Thoracic aorta (tissue), 2 donors: ENCODE measurements at regions not wholly inside any gene's neighbourhood (a gene's known extent, or its start where the extent isn't known, plus 50 kb on each side); places are given as distances from the start of the nearest gene placed in this dataset.

Experiments
- ATAC-seq: fragments of 150-250 bp; one replicate; pipeline ENCODE4 v1.8.0; 2017; ENCODE audit warnings: low read depth; ENCODE audit not compliant: insufficient number of reproducible peaks, low FRiP score
- DNase-seq: peaks from one replicate; pipeline ENCODE4 v3.0.0-alpha.2; 2020; ENCODE audit warnings: low spot score
- H3K27ac ChIP-seq, 2 donors: fragments of 200-600 bp; sonication (generic); 1 replicate in 1 of 2; 2 replicates in 1 of 2; pipeline ENCODE4 v1.5.1; 2016; ENCODE audit warnings: mild to moderate bottlenecking in 2 of 2, moderate library complexity in 2 of 2
- H3K27me3 ChIP-seq: fragments of 200-600 bp; sonication (generic); replicated peaks from 2 replicates; pipeline ENCODE4 v1.6.0; 2016; ENCODE audit warnings: mild to moderate bottlenecking; ENCODE audit not compliant: insufficient read depth
- H3K36me3 ChIP-seq: fragments of 200-600 bp; sonication (generic); one replicate; pipeline ENCODE4 v1.5.1; 2016
- H3K4me1 ChIP-seq, 2 donors: fragments of 200-600 bp; sonication (generic); 1 replicate in 1 of 2; 2 replicates in 1 of 2; pipeline versions ENCODE4 v1.5.1 to v1.6.0; 2016; ENCODE audit warnings: low read depth in 2 of 2, mild to moderate bottlenecking in 1 of 2; ENCODE audit not compliant: control insufficient read depth in 1 of 2
- H3K4me3 ChIP-seq: fragments of 200-600 bp; sonication (generic); 2 replicates; pipeline ENCODE4 v1.5.1; 2016; ENCODE audit warnings: mild to moderate bottlenecking
- H3K9me3 ChIP-seq: fragments of 200-600 bp; sonication (generic); 2 replicates; pipeline ENCODE4 v1.5.1; 2016
- TF ChIP-seq, protein P1 (sequence below): fragments of 200-600 bp; sonication (generic); IDR thresholded peaks from one replicate; pipeline ENCODE4 v1.5.1; 2019; ENCODE audit warnings: antibody characterized with exemption

DNA sequence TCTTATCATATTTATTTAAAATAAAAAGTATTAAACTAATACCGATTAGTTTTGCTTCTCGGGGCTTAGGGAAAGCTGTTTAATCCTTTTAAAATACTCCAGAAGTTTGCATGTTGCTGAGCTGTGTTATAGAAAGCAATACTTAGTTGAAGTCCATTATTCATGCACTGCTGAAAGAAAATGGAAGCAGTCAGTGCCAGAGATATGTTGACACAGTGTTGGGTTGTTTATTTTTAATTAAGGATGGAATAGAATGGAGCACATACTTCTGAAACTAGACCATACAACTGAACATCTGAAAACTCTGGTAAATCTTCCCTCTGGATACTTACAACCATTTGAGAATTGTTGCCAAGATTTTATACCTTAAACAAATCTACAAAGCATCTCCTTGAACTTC lies 282.7 kb upstream of the CCDC179 start:
- H3K36me3 ChIP-seq = no peaks in the 10 kb centered on the region
- H3K27me3 ChIP-seq = no peaks in the 10 kb centered on the region
- ATAC-seq (no peak), DNase-seq (no peak)
- no peaks in the 10 kb centered on the region for H3K4me1 ChIP-seq
- TF ChIP-seq, protein P1, sequence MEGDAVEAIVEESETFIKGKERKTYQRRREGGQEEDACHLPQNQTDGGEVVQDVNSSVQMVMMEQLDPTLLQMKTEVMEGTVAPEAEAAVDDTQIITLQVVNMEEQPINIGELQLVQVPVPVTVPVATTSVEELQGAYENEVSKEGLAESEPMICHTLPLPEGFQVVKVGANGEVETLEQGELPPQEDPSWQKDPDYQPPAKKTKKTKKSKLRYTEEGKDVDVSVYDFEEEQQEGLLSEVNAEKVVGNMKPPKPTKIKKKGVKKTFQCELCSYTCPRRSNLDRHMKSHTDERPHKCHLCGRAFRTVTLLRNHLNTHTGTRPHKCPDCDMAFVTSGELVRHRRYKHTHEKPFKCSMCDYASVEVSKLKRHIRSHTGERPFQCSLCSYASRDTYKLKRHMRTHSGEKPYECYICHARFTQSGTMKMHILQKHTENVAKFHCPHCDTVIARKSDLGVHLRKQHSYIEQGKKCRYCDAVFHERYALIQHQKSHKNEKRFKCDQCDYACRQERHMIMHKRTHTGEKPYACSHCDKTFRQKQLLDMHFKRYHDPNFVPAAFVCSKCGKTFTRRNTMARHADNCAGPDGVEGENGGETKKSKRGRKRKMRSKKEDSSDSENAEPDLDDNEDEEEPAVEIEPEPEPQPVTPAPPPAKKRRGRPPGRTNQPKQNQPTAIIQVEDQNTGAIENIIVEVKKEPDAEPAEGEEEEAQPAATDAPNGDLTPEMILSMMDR = no peak
- H3K9me3 ChIP-seq = no peaks in the 10 kb centered on the region
- no peak overlapping the region for H3K4me3 ChIP-seq
- H3K27ac ChIP-seq = no peak overlapping the region

DNA sequence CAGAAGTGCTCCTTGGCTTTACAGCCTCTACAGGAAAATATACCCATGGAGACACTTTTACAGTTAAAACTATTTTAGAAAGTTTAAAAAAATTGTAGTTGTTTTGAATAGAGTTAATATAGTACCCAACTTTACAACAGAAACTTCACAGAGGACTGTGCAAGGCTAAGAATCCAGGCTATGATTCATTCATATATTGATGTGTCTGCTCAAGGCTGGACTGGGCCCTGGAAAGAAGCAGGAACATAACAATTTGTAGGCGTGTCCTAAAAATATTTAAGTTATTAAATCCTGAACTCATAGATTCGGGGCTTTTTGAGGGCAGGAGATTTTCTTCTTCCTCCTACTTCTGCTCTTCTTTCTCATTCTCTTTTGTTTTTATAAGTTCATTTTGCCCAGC lies 291.5 kb upstream of the CCDC179 start:
- Histone ChIP-seq H3K36me3 (no peaks in the 10 kb centered on the region), H3K27ac (no peak overlapping the region), H3K27me3 (no peaks in the 10 kb centered on the region), H3K4me1 (no peaks in the 10 kb centered on the region), H3K9me3 (no peaks in the 10 kb centered on the region), H3K4me3 (no peak overlapping the region)
- ATAC-seq = no peak
- TF ChIP-seq, protein P1 = no peak
- no peak for DNase-seq

DNA sequence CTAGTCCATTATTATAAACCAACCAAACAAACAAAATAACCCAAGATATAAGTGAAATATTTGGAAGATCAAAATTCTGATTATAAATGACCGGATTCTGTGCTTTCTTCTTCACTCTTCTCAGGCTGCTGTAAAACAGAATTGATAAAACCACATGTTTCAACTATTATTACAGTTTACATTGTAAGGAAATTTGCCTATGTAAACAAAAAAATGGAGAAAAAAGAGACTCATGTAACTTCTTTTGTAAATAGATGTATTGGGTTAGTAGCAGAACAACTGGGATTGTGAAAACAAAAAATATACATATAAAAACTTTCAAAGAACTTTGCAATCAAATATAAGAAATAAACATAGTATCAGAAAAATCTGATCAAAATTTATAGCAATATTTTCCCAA lies 295.2 kb upstream of the CCDC179 start:
- no peak for DNase-seq
- Histone ChIP-seq H3K27me3 (no peaks in the 10 kb centered on the region), H3K9me3 (no peaks in the 10 kb centered on the region), H3K4me3 (no peak overlapping the region), H3K4me1 (no peaks in the 10 kb centered on the region), H3K27ac (no peak overlapping the region), H3K36me3 (no peaks in the 10 kb centered on the region)
- ATAC-seq = no peak
- TF ChIP-seq, protein P1 = no peak

DNA sequence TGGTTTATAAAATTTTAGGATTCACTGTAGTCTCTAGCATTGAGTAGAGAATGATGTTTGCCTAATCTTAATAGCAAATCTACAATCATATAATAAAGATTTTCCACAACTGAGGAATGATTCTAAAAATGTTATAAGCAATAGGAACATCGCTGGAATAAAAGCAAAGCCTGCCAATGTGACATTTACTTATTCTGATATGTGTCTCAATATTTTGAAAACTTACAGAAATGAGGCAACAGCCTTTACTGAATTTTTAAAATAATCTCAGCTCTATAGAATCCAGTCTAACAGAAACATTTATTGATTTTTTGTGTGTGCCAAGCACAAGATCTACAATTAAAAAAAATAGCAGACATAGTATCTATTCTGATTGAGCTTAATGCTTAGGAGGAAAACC lies 303.7 kb upstream of the CCDC179 start:
- no peaks in the 10 kb centered on the region for H3K9me3 ChIP-seq
- no peak for ATAC-seq
- no peak overlapping the region for H3K27ac ChIP-seq
- no peaks in the 10 kb centered on the region for H3K36me3 ChIP-seq
- H3K4me3 ChIP-seq = no peak overlapping the region
- H3K27me3 ChIP-seq = no peaks in the 10 kb centered on the region
- TF ChIP-seq, protein P1 = no peak
- no peak for DNase-seq
- H3K4me1 ChIP-seq = no peaks in the 10 kb centered on the region

DNA sequence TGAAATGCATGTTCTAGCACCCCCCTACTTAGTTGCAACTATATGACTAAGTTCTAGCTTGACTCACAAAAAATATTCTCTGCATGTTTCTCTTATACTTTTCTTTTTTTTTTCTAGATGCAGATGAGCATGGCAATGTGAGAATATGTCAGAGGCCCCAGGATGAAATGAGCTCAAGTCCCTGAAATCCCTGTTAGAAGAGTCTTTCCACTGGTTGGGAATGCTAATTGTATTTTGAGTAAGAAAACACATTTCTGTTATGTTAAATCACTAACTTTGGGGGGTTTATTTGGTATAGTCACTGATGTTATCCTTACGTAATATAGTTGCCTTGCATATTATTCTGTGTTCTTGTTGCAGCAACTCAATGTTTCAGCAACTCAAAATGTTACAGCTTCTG lies 306.1 kb upstream of the CCDC179 start:
- no peaks in the 10 kb centered on the region for H3K4me1 ChIP-seq
- no peaks in the 10 kb centered on the region for H3K9me3 ChIP-seq
- no peak for ATAC-seq
- TF ChIP-seq, protein P1 = no peak
- DNase-seq = no peak
- H3K27me3 ChIP-seq = no peaks in the 10 kb centered on the region
- H3K27ac ChIP-seq = no peak overlapping the region
- no peaks in the 10 kb centered on the region for H3K36me3 ChIP-seq
- no peak overlapping the region for H3K4me3 ChIP-seq
